Neural cell (in vitro differentiated cells): ENCODE measurements at regions not wholly inside any gene's neighbourhood (a gene's known extent, or its start where the extent isn't known, plus 50 kb on each side); places are given as distances from the start of the nearest gene placed in this dataset.

Experiments used
- H2AFZ ChIP-seq: fragments of 200-600, 300-800 bp; sonication (generic), shearing (Covaris generic); 2 replicates; pipeline ENCODE4 v1.6.0; 2014; ENCODE audit warnings: low read depth, mild to moderate bottlenecking, antibody characterized with exemption, low read length, moderate library complexity
- H3F3A ChIP-seq: fragments of 200-600 bp; shearing (Covaris generic); 2 replicates; pipeline ENCODE4 v1.6.1; 2016; ENCODE audit warnings: mild to moderate bottlenecking, moderate library complexity, mixed read lengths, antibody characterized with exemption, low read length; ENCODE audit not compliant: insufficient read depth, poor library complexity, severe bottlenecking
- H3K27ac ChIP-seq: fragments of 200-600, 300-800 bp; sonication (generic), shearing (Covaris generic); 2 replicates; pipeline ENCODE4 v1.5.1; 2014; ENCODE audit warnings: mild to moderate bottlenecking, low read length, moderate library complexity
- H3K27me3 ChIP-seq: fragments of 300-800, 200-600 bp; sonication (generic), shearing (Covaris generic); 2 replicates; pipeline ENCODE4 v1.6.0; 2014; ENCODE audit warnings: mild to moderate bottlenecking, low read depth, low read length, moderate library complexity; ENCODE audit not compliant: insufficient read depth
- H3K36me3 ChIP-seq: fragments of 300-800, 200-600 bp; sonication (generic), shearing (Covaris generic); 2 replicates; pipeline ENCODE4 v1.5.1; 2014; ENCODE audit warnings: mild to moderate bottlenecking, antibody characterized with exemption, low read length, moderate library complexity; ENCODE audit not compliant: insufficient read depth
- H3K4me2 ChIP-seq: fragments of 300-800, 200-600 bp; sonication (generic), shearing (Covaris generic); 2 replicates; pipeline ENCODE4 v1.6.0; 2014; ENCODE audit warnings: mild to moderate bottlenecking, low read length
- H3K4me3 ChIP-seq: fragments of 300-800, 200-600 bp; sonication (generic), shearing (Covaris generic); 2 replicates; pipeline ENCODE4 v1.5.1; 2014; ENCODE audit warnings: mild to moderate bottlenecking, low read length, moderate library complexity
- H3K79me2 ChIP-seq: fragments of 200-600 bp; shearing (Covaris generic); replicated peaks from 2 replicates; pipeline ENCODE4 v1.6.0; 2014; ENCODE audit warnings: mild to moderate bottlenecking, low read length, moderate library complexity; ENCODE audit not compliant: insufficient read depth
- H3K9ac ChIP-seq: fragments of 300-800, 200-600 bp; sonication (generic), shearing (Covaris generic); 2 replicates; pipeline ENCODE4 v1.6.1; 2016; ENCODE audit warnings: mild to moderate bottlenecking, low read length, mixed read lengths
- H3K9me2 ChIP-seq: fragments of 200-600 bp; shearing (Covaris generic); 2 replicates; pipeline ENCODE4 v1.6.1; 2016; ENCODE audit warnings: mild to moderate bottlenecking, low read length, mixed read lengths; ENCODE audit not compliant: insufficient read depth
- H3K9me3 ChIP-seq: fragments of 200-600, 300-800 bp; sonication (generic), shearing (Covaris generic); 2 replicates; pipeline ENCODE4 v1.6.1; 2016; ENCODE audit warnings: mild to moderate bottlenecking, mixed run types, low read length, moderate library complexity, mixed read lengths
- H4K20me1 ChIP-seq: fragments of 200-600 bp; shearing (Covaris generic); 2 replicates; pipeline ENCODE4 v1.6.1; 2016; ENCODE audit warnings: mild to moderate bottlenecking, mixed run types; ENCODE audit not compliant: insufficient read depth
- EP300 ChIP-seq: fragments of 450-650 bp; conservative IDR thresholded peaks from 2 replicates; pipeline ENCODE4 v1.6.1; 2014; ENCODE audit warnings: antibody characterized with exemption, mild to moderate bottlenecking, moderate library complexity; ENCODE audit not compliant: poor library complexity, severe bottlenecking
- EZH2 ChIP-seq: fragments of 200-600, 300-800 bp; shearing (Covaris generic), sonication (generic); IDR thresholded peaks from 2 replicates; pipeline ENCODE4 v1.6.1; 2014; ENCODE audit warnings: antibody characterized with exemption, low read length, borderline replicate concordance, mild to moderate bottlenecking; ENCODE audit not compliant: insufficient read depth, poor library complexity, severe bottlenecking
- MXI1 ChIP-seq: fragments of 450-650 bp; conservative IDR thresholded peaks from 2 replicates; pipeline ENCODE4 v1.6.1; 2014; ENCODE audit warnings: antibody characterized with exemption, mild to moderate bottlenecking; ENCODE audit not compliant: poor library complexity, severe bottlenecking
- POLR2AphosphoS5 ChIP-seq: IDR thresholded peaks from 2 replicates; pipeline ENCODE4 v1.6.1; 2012
- RAD21 ChIP-seq: fragments of 450-650 bp; conservative IDR thresholded peaks from 2 replicates; pipeline ENCODE4 v1.6.1; 2014; ENCODE audit warnings: antibody characterized with exemption, mild to moderate bottlenecking, moderate library complexity
- SMC3 ChIP-seq: fragments of 450-650 bp; conservative IDR thresholded peaks from 2 replicates; pipeline ENCODE4 v1.6.1; 2014; ENCODE audit warnings: antibody characterized with exemption, mild to moderate bottlenecking, moderate library complexity; ENCODE audit not compliant: poor library complexity
- TAF1 ChIP-seq: IDR thresholded peaks from 2 replicates; pipeline ENCODE4 v1.6.1; 2012; ENCODE audit warnings: low read depth
- TF ChIP-seq, protein P1 (sequence below): IDR thresholded peaks from 2 replicates; pipeline ENCODE4 v1.6.1; 2012; ENCODE audit warnings: borderline replicate concordance
- TF ChIP-seq, protein P2 (sequence below): fragments of 450-650 bp; IDR thresholded peaks from 2 replicates; pipeline ENCODE4 v1.5.1; 2014; ENCODE audit warnings: antibody characterized with exemption, mild to moderate bottlenecking, moderate library complexity; ENCODE audit not compliant: poor library complexity, severe bottlenecking

DNA sequence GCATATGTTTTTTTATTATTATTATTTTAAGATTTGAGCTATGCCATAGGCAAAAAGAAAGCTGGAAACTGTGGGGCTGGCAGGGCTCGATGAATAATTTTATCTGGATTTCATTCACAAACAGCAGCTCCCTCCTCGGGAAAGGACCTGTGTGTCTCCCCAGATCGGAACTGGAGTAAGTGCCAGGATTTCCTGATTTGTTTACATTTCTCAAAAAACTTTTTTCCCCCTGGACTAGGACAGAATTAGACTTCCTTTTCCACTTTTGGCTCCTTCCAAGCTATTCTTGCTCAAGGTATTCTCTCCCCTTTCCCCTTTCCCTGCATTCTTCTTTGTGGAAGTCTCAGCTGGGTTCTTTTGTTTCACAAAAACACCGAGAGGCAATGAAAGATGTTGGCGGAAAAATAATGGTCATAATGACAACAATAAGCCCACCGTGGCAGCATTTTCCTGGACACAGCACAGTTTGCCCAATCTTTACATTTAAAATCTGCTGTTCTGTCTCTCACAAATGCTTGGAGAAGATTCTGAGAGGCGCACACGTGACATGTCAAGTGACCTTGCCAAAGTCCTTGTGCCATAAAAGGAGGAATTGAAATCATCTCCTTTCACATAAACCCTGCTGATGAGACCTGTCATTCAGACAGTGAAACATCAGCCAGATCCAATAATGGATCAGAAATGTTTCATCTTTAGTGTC is 85.8 kb upstream of the PREP start:
- no peaks in the 10 kb centered on the region for H3K27me3 ChIP-seq
- H3K9me3 ChIP-seq: no peaks in the 10 kb centered on the region
- H3K4me3 ChIP-seq: no peak overlapping the region
- H3K9ac ChIP-seq: no peak overlapping the region
- H3K9me2 ChIP-seq: no peaks in the 10 kb centered on the region
- H2AFZ ChIP-seq: no peak overlapping the region
- H3F3A ChIP-seq: no peaks in the 10 kb centered on the region
- no peak overlapping the region for H3K4me2 ChIP-seq
- no peaks in the 10 kb centered on the region for H4K20me1 ChIP-seq
- no peaks in the 10 kb centered on the region for H3K79me2 ChIP-seq
- H3K27ac ChIP-seq: no peak overlapping the region
- no peaks in the 10 kb centered on the region for H3K36me3 ChIP-seq
- TF ChIP-seq EZH2: no peak
- TF ChIP-seq, protein P1, sequence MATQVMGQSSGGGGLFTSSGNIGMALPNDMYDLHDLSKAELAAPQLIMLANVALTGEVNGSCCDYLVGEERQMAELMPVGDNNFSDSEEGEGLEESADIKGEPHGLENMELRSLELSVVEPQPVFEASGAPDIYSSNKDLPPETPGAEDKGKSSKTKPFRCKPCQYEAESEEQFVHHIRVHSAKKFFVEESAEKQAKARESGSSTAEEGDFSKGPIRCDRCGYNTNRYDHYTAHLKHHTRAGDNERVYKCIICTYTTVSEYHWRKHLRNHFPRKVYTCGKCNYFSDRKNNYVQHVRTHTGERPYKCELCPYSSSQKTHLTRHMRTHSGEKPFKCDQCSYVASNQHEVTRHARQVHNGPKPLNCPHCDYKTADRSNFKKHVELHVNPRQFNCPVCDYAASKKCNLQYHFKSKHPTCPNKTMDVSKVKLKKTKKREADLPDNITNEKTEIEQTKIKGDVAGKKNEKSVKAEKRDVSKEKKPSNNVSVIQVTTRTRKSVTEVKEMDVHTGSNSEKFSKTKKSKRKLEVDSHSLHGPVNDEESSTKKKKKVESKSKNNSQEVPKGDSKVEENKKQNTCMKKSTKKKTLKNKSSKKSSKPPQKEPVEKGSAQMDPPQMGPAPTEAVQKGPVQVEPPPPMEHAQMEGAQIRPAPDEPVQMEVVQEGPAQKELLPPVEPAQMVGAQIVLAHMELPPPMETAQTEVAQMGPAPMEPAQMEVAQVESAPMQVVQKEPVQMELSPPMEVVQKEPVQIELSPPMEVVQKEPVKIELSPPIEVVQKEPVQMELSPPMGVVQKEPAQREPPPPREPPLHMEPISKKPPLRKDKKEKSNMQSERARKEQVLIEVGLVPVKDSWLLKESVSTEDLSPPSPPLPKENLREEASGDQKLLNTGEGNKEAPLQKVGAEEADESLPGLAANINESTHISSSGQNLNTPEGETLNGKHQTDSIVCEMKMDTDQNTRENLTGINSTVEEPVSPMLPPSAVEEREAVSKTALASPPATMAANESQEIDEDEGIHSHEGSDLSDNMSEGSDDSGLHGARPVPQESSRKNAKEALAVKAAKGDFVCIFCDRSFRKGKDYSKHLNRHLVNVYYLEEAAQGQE: no peak
- TF ChIP-seq MXI1: no peak
- TF ChIP-seq SMC3: no peak
- no peak for TF ChIP-seq EP300
- no peak for TF ChIP-seq TAF1
- no peak for TF ChIP-seq POLR2AphosphoS5
- TF ChIP-seq, protein P2, sequence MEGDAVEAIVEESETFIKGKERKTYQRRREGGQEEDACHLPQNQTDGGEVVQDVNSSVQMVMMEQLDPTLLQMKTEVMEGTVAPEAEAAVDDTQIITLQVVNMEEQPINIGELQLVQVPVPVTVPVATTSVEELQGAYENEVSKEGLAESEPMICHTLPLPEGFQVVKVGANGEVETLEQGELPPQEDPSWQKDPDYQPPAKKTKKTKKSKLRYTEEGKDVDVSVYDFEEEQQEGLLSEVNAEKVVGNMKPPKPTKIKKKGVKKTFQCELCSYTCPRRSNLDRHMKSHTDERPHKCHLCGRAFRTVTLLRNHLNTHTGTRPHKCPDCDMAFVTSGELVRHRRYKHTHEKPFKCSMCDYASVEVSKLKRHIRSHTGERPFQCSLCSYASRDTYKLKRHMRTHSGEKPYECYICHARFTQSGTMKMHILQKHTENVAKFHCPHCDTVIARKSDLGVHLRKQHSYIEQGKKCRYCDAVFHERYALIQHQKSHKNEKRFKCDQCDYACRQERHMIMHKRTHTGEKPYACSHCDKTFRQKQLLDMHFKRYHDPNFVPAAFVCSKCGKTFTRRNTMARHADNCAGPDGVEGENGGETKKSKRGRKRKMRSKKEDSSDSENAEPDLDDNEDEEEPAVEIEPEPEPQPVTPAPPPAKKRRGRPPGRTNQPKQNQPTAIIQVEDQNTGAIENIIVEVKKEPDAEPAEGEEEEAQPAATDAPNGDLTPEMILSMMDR: no peak
- TF ChIP-seq RAD21: no peak

DNA sequence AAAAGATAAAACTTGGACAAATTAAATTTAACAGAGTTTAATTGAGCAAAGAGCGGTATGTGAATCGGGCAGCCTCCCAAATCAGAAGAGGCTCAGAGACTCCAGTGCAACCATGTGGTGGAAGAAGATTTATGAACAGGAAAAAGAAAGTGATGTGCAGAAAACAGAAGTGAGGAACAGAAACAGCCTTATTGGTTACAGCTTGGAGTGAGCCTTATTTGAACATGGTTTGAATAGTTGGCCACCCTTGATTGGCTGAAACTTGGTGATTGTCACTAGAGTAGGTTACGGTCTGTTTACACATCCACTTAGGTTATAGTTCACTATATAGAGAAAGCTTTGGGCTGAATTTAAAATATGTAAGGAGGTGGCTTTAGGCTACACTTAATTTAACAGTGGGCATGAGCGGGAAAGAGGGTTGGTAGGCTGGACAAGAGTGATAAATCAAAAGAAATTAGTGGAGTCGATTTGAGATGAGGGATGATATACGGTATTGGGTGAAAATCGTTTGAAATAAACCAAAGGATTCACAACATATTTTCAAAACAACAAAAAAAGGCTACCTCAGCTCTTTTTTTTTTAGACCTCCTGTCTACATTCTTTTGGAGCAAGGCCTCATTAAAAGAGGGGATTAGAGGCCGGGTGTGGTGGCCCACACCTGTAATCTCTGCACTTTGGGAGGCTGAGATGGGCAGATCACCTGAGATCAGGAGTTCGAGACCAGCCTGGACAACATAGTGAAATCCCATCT is 84.3 kb upstream of the PREP start:
- Histone ChIP-seq H4K20me1 (no peaks in the 10 kb centered on the region), H3K36me3 (no peaks in the 10 kb centered on the region), H3K79me2 (no peaks in the 10 kb centered on the region), H2AFZ (no peak overlapping the region), H3K27ac (no peak overlapping the region), H3K4me3 (no peak overlapping the region), H3K9me3 (no peaks in the 10 kb centered on the region), H3K9me2 (no peaks in the 10 kb centered on the region), H3K27me3 (no peaks in the 10 kb centered on the region), H3K4me2 (no peak overlapping the region), H3K9ac (no peak overlapping the region), H3F3A (no peaks in the 10 kb centered on the region)
- TF ChIP-seq TAF1 (no peak), EP300 (no peak), EZH2 (no peak), RAD21 (no peak), POLR2AphosphoS5 (no peak), MXI1 (no peak), SMC3 (no peak)
- TF ChIP-seq, protein P2: no peak
- TF ChIP-seq, protein P1: no peak
